Ishikawa (cell line): ENCODE measurements at regions not wholly inside any gene's neighbourhood (a gene's known extent, or its start where the extent isn't known, plus 50 kb on each side); places are given as distances from the start of the nearest gene placed in this dataset.

Experiments used
- CEBPB ChIP-seq: IDR thresholded peaks from 2 replicates; pipeline ENCODE4 v1.6.1; 2012
- EGR1 ChIP-seq: IDR thresholded peaks from 2 replicates; pipeline ENCODE4 v1.6.1; 2012
- EP300 ChIP-seq: IDR thresholded peaks from 2 replicates; pipeline ENCODE4 v1.6.1; 2012; ENCODE audit warnings: borderline replicate concordance
- RAD21 ChIP-seq: IDR thresholded peaks from 2 replicates; pipeline ENCODE4 v1.6.1; 2012; ENCODE audit warnings: low read depth
- REST ChIP-seq: IDR thresholded peaks from 2 replicates; pipeline ENCODE4 v1.6.1; 2012; ENCODE audit warnings: low read depth, mild to moderate bottlenecking
- TAF1 ChIP-seq: IDR thresholded peaks from 2 replicates; pipeline ENCODE4 v1.6.1; 2012; ENCODE audit warnings: low read depth, mild to moderate bottlenecking
- TCF12 ChIP-seq: IDR thresholded peaks from 2 replicates; pipeline ENCODE4 v1.6.1; 2012; ENCODE audit warnings: low read depth
- USF1 ChIP-seq: IDR thresholded peaks from 2 replicates; pipeline ENCODE4 v1.6.1; 2012
- YY1 ChIP-seq: IDR thresholded peaks from 2 replicates; pipeline ENCODE4 v1.6.1; 2012; ENCODE audit warnings: low read depth
- ZBTB7A ChIP-seq: IDR thresholded peaks from 2 replicates; pipeline ENCODE4 v1.6.1; 2012; ENCODE audit warnings: low read depth
- TF ChIP-seq, protein P1 (sequence below): IDR thresholded peaks from 2 replicates; pipeline ENCODE4 v1.6.1; 2012

GRCh38 chr5:155504606-155505005, 491.1 kb downstream of the KIF4B start:
- TF ChIP-seq TCF12 = no peak
- no peak for TF ChIP-seq EP300
- no peak for TF ChIP-seq REST
- no peak for TF ChIP-seq RAD21
- TF ChIP-seq CEBPB = no peak
- no peak for TF ChIP-seq YY1
- TF ChIP-seq USF1 = no peak
- TF ChIP-seq TAF1 = no peak
- no peak for TF ChIP-seq ZBTB7A
- no peak for TF ChIP-seq EGR1
- TF ChIP-seq, protein P1, sequence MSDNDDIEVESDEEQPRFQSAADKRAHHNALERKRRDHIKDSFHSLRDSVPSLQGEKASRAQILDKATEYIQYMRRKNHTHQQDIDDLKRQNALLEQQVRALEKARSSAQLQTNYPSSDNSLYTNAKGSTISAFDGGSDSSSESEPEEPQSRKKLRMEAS = no peak
